Ovary (tissue), 7 donors: ENCODE measurements at regions not wholly inside any gene's neighbourhood (a gene's known extent, or its start where the extent isn't known, plus 50 kb on each side); places are given as distances from the start of the nearest gene placed in this dataset.

Source experiments
- DNase-seq, 5 donors: peaks; one replicate each; pipeline ENCODE4 v3.0.0-alpha.2; 2019 to 2020
- H3K27ac ChIP-seq, 2 donors: fragments of 200-600 bp; one replicate each; pipeline versions ENCODE4 v1.5.1 to v1.8.0; 2019 to 2022
- H3K27me3 ChIP-seq: fragments of 200-600 bp; one replicate; pipeline ENCODE4 v1.8.0; 2022
- H3K36me3 ChIP-seq: fragments of 200-600 bp; sonication (generic); one replicate; pipeline ENCODE4 v1.5.1; 2019
- H3K4me1 ChIP-seq: one replicate; pipeline ENCODE4 v1.8.1; 2013; ENCODE audit warnings: mild to moderate bottlenecking, moderate library complexity; ENCODE audit not compliant: insufficient read depth
- H3K4me3 ChIP-seq: fragments of 200-600 bp; sonication (generic); one replicate; pipeline ENCODE4 v1.5.1; 2017
- H3K9me3 ChIP-seq, 2 donors: fragments of 200-600 bp in 1 of 2; sonication (generic) in 1 of 2; one replicate each; pipeline versions ENCODE4 v1.5.1 to v1.8.1; 2013 to 2019; ENCODE audit warnings: mild to moderate bottlenecking in 1 of 2, moderate library complexity in 1 of 2
- EP300 ChIP-seq: sonication (generic); formaldehyde crosslinking; IDR thresholded peaks from one replicate; pipeline ENCODE4 v1.6.1; 2017; ENCODE audit warnings: antibody characterized with exemption
- POLR2A ChIP-seq: fragments of 450-650 bp; IDR thresholded peaks from one replicate; pipeline ENCODE4 v1.6.1; 2017; ENCODE audit warnings: antibody characterized with exemption, mild to moderate bottlenecking, moderate library complexity
- WGBS, 3 donors: extraction: QIAGEN DNeasy Blood & Tissue Kit in 1 of 3; methylation state at CpG; one replicate each; pipeline versions ENCODE4 v1.1.5 to v1.1.7; 2013 to 2017; 5-methylcytosine and 5-hydroxymethylcytosine counted together
- intact Hi-C, 4 donors: fragments of 100-400 bp; cut with DNase I; formaldehyde crosslinking; loops; one replicate each; pipeline versions ENCODE4 v1.11.0 to v1.15.1; 2022 to 2023
- TF ChIP-seq, protein P1 (sequence below), 3 donors: fragments of 450-650 bp in 2 of 3; fragments of 200-600 bp in 1 of 3; IDR thresholded peaks; one replicate each; pipeline versions ENCODE4 v1.5.1 to v1.8.0; 2016 to 2022; ENCODE audit warnings: antibody characterized with exemption in 3 of 3, mild to moderate bottlenecking in 1 of 3
- donor health status: DM: no; HTN: no; CAD: no; lungs with moderate emphysema.
- donor health status: DM: no; HTN: no; CAD: no.
- donor health status: Bipolar disorder and iron deficiency.
- donor health status: DM: no; HTN: no; CAD: no.
- donor health status: DM: yes; HTN: yes; CAD: no.

- Histone ChIP-seq H3K4me3 (no peak overlapping the region), H3K27me3 (no peaks in the 10 kb centered on the region), H3K36me3 (no peaks in the 10 kb centered on the region), H3K9me3 (no peaks in the 10 kb centered on the region), H3K4me1 (no peaks in the 10 kb centered on the region), H3K27ac (no peak overlapping the region)
- 27 to 33% (median 32%) methylated on average over 4 of the region's 4 CpGs for WGBS, 3 donors
- no peak for DNase-seq
- TF ChIP-seq POLR2A, result no peak
- TF ChIP-seq EP300, result no peak
- TF ChIP-seq, protein P1, sequence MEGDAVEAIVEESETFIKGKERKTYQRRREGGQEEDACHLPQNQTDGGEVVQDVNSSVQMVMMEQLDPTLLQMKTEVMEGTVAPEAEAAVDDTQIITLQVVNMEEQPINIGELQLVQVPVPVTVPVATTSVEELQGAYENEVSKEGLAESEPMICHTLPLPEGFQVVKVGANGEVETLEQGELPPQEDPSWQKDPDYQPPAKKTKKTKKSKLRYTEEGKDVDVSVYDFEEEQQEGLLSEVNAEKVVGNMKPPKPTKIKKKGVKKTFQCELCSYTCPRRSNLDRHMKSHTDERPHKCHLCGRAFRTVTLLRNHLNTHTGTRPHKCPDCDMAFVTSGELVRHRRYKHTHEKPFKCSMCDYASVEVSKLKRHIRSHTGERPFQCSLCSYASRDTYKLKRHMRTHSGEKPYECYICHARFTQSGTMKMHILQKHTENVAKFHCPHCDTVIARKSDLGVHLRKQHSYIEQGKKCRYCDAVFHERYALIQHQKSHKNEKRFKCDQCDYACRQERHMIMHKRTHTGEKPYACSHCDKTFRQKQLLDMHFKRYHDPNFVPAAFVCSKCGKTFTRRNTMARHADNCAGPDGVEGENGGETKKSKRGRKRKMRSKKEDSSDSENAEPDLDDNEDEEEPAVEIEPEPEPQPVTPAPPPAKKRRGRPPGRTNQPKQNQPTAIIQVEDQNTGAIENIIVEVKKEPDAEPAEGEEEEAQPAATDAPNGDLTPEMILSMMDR (IDR thresholded peaks at IDR 0.05), result no peak
- intact Hi-C loops, result no loop called here
These were observed 357.6 kb upstream of the SALL1 start for GRCh38 chr16:51508490-51509212.

DNA sequence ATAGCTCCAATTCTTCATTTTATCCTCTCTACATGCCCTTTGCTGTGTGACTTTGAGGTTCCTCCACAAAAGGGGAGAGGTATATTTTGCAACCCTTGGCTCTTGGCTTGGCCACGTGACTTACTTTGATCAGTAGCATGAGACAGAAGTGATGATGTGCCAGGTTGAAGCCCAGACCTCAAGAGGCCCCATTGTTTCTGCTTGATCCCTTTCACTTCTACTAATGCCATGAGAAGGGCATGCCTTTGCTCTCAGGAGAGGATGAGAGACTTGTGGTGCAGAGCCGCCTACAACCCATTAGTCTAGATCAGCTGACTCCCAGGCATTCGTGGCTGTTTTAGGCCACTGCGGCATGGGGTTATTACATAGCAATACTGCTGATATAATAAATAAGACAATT, 356.2 kb upstream of the SALL1 start:
- Histone ChIP-seq H3K27me3 (no peaks in the 10 kb centered on the region), H3K27ac (no peak overlapping the region), H3K4me1 (no peaks in the 10 kb centered on the region), H3K4me3 (no peak overlapping the region), H3K9me3 (no peaks in the 10 kb centered on the region), H3K36me3 (no peaks in the 10 kb centered on the region)
- TF ChIP-seq EP300 (no peak), POLR2A (no peak)
- TF ChIP-seq, protein P1 (IDR thresholded peaks at IDR 0.05), result no peak
- 79 to 86% (median 83%) methylated on average over 4 of the region's 4 CpGs for WGBS, 3 donors
- no peak for DNase-seq
- intact Hi-C loops, result no loop called here

DNA sequence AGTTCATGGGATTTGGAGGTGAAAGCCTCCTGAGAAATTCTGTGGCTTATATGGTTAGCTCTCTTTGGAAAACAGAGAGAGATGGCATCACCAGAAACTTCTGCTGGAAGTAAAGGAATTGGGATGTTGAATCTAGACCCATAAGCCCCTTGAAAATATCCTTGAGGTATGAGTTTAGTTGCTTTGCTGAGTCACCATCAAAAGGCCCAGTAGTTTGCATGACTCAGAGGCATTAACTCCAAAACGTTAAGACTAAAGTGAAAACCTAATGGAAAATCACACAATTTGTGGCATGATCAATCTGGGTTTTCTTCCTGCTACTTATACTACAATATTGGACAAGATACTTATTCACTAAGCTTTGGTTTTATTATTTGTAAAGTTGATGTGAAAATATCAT, 349.2 kb upstream of the SALL1 start:
- H3K27me3 ChIP-seq, result no peaks in the 10 kb centered on the region
- intact Hi-C loops, result no loop called here
- no peaks in the 10 kb centered on the region for H3K36me3 ChIP-seq
- H3K4me1 ChIP-seq, result no peaks in the 10 kb centered on the region
- 56 to 76% (median 71%) methylated on average over 1 of the region's 1 CpG for WGBS, 3 donors
- H3K27ac ChIP-seq, result no peak overlapping the region
- DNase-seq, result no peak
- TF ChIP-seq, protein P1 (IDR thresholded peaks at IDR 0.05), result no peak
- no peak for TF ChIP-seq POLR2A
- TF ChIP-seq EP300, result no peak
- no peak overlapping the region for H3K4me3 ChIP-seq
- H3K9me3 ChIP-seq, result no peaks in the 10 kb centered on the region

DNA sequence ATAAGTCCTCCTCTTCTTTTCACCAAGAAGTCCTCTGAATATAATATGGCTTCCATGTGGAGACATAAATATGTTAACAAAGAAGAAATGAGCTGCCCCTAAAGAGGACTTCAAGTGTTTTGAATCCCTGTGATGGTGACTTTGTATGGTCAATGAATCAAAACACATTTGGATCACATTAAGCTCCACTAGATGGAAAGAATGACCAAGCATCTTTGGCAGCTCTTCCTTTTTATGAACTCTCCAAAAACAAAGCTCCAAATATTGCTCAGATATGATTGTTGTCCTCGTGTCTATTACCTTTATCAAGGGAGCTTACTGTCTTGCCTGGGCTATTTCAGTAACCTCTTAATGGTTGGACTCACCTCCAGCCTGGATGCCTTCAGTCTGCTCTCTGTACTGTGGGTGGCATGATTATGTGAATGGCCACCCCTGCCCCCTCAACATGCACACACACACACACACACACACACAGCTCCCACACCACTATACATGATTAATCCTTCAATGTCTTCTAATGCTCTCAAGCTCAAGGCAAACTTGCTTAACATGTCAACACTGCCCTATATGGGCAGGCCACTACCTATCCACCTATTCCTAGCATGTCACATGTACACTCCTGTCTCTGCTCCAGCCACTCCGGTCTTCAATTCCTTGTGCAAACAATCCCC, 346.6 kb upstream of the SALL1 start:
- H3K36me3 ChIP-seq, result no peaks in the 10 kb centered on the region
- WGBS, 3 donors, result 50 to 56% (median 55%) methylated on average over 2 of the region's 2 CpGs
- intact Hi-C loops, result loop anchor here in 1 of 4 donors (1.0 kb wide), 1 partner anchor 32 kb away; no protein-coding TSS in a partner anchor

More for the DNA sequence above, 346.6 kb upstream of the SALL1 start:
- Histone ChIP-seq H3K9me3 (no peaks in the 10 kb centered on the region), H3K27ac (no peak overlapping the region), H3K27me3 (no peaks in the 10 kb centered on the region), H3K4me3 (no peak overlapping the region), H3K4me1 (no peaks in the 10 kb centered on the region)
- TF ChIP-seq POLR2A (no peak), EP300 (no peak)
- TF ChIP-seq, protein P1 (IDR thresholded peaks at IDR 0.05), result no peak
- DNase-seq, result no peak
